ENCODE measurements at regions not wholly inside any gene's neighbourhood (a gene's known extent, or its start where the extent isn't known, plus 50 kb on each side); places are given as distances from the start of the nearest gene placed in this dataset.

GRCh38 chr2:239831861-239832489 is 193.2 kb downstream of the NDUFA10 start:
- no peak for DNase-seq (ENCODE audit: low read depth in 1 of 2, low spot score in 1 of 2)
- TF ChIP-seq REST (IDR thresholded peaks at IDR 0.05; ENCODE audit: insufficient replicate concordance, low read depth) (no peak), POLR2AphosphoS5 (IDR thresholded peaks at IDR 0.05; ENCODE audit: low read depth) (no peak), GABPA (IDR thresholded peaks at IDR 0.05; ENCODE audit: low read depth) (no peak), CTCF (IDR thresholded peaks at IDR 0.05; ENCODE audit: insufficient read depth, low read length) (no peak), SPI1 (IDR thresholded peaks at IDR 0.05; ENCODE audit: borderline replicate concordance, low read depth) (no peak)
- Histone ChIP-seq H3K27ac (replicated peaks) (no peak overlapping the region), H3K27me3 (ENCODE audit: insufficient read depth, poor library complexity, severe bottlenecking) (no peaks in the 10 kb centered on the region), H3K4me3 (replicated peaks; ENCODE audit: insufficient read depth, low read length) (no peak overlapping the region)

GRCh38 chr2:239831001-239831731 is 194.0 kb downstream of the NDUFA10 start:
- TF ChIP-seq SPI1 (IDR thresholded peaks at IDR 0.05; ENCODE audit: borderline replicate concordance, low read depth), result no peak
- no peak for TF ChIP-seq REST (IDR thresholded peaks at IDR 0.05; ENCODE audit: insufficient replicate concordance, low read depth)
- TF ChIP-seq CTCF (IDR thresholded peaks at IDR 0.05; ENCODE audit: insufficient read depth, low read length), result no peak
- no peak for TF ChIP-seq GABPA (IDR thresholded peaks at IDR 0.05; ENCODE audit: low read depth)
- no peak for TF ChIP-seq POLR2AphosphoS5 (IDR thresholded peaks at IDR 0.05; ENCODE audit: low read depth)
- Histone ChIP-seq H3K27me3 (ENCODE audit: insufficient read depth, poor library complexity, severe bottlenecking) (no peaks in the 10 kb centered on the region), H3K4me3 (replicated peaks; ENCODE audit: insufficient read depth, low read length) (no peak overlapping the region), H3K27ac (replicated peaks) (no peak overlapping the region)
- DNase-seq (ENCODE audit: low read depth in 1 of 2, low spot score in 1 of 2), result no peak

- TF ChIP-seq POLR2AphosphoS5 (IDR thresholded peaks at IDR 0.05; ENCODE audit: low read depth) (no peak), SPI1 (IDR thresholded peaks at IDR 0.05; ENCODE audit: borderline replicate concordance, low read depth) (no peak), CTCF (IDR thresholded peaks at IDR 0.05; ENCODE audit: insufficient read depth, low read length) (no peak), REST (IDR thresholded peaks at IDR 0.05; ENCODE audit: insufficient replicate concordance, low read depth) (no peak), GABPA (IDR thresholded peaks at IDR 0.05; ENCODE audit: low read depth) (no peak)
- no peak overlapping the region for H3K4me3 ChIP-seq (replicated peaks; ENCODE audit: insufficient read depth, low read length)
- no peak overlapping the region for H3K27ac ChIP-seq (replicated peaks)
- no peak for DNase-seq (ENCODE audit: low read depth in 1 of 2, low spot score in 1 of 2)
- no peaks in the 10 kb centered on the region for H3K27me3 ChIP-seq (ENCODE audit: insufficient read depth, poor library complexity, severe bottlenecking)
These were observed 194.8 kb downstream of the NDUFA10 start for GRCh38 chr2:239830121-239831000.
